Adrenal gland (tissue), 5 donors: ENCODE measurements at regions not wholly inside any gene's neighbourhood (a gene's known extent, or its start where the extent isn't known, plus 50 kb on each side); places are given as distances from the start of the nearest gene placed in this dataset.

Experiments used
- POLR2A ChIP-seq, 2 donors: fragments of 450-650 bp; IDR thresholded peaks; one replicate each; pipeline ENCODE4 v1.6.1; 2017; ENCODE audit warnings: antibody characterized with exemption in 2 of 2, mild to moderate bottlenecking in 2 of 2, moderate library complexity in 1 of 2
- TF ChIP-seq, protein P1 (sequence below), 6 experiments: fragments of 450-650 bp in 4 of 6; fragments of 200-600 bp in 2 of 6; sonication (generic) in 1 of 6; IDR thresholded peaks; 1 replicate in 5 of 6; 2 replicates in 1 of 6; pipeline versions ENCODE4 v1.5.1 to v1.8.0; 2016 to 2021; ENCODE audit warnings: antibody characterized with exemption in 6 of 6, mild to moderate bottlenecking in 2 of 6, moderate library complexity in 1 of 6
- donor health status: DM: no; HTN: no; CAD: no.

DNA sequence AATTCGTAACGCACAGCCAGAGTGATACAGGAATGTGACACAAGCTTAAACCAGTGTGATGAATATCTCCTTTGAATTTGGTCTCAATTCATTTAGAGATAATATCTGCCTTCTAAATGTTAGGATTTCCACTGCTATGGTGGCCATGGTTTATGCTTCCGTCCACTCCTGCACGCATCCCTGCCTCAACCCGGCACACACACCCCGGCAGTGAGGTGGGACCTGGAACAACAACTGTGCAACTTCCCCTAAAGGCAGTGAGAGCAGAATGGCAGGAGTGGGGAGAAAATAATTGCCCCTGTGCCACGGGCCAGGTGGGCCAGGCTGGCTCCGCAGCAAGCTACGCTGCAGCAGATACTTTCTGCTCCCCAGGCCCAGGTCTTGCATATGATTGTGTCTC lies 72.6 kb upstream of the CPEB4 start:
- TF ChIP-seq, protein P1, sequence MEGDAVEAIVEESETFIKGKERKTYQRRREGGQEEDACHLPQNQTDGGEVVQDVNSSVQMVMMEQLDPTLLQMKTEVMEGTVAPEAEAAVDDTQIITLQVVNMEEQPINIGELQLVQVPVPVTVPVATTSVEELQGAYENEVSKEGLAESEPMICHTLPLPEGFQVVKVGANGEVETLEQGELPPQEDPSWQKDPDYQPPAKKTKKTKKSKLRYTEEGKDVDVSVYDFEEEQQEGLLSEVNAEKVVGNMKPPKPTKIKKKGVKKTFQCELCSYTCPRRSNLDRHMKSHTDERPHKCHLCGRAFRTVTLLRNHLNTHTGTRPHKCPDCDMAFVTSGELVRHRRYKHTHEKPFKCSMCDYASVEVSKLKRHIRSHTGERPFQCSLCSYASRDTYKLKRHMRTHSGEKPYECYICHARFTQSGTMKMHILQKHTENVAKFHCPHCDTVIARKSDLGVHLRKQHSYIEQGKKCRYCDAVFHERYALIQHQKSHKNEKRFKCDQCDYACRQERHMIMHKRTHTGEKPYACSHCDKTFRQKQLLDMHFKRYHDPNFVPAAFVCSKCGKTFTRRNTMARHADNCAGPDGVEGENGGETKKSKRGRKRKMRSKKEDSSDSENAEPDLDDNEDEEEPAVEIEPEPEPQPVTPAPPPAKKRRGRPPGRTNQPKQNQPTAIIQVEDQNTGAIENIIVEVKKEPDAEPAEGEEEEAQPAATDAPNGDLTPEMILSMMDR (IDR thresholded peaks at IDR 0.05) = no peak
- no peak for TF ChIP-seq POLR2A (IDR thresholded peaks at IDR 0.05)
